ENCODE measurements at regions not wholly inside any gene's neighbourhood (a gene's known extent, or its start where the extent isn't known, plus 50 kb on each side); places are given as distances from the start of the nearest gene placed in this dataset.
A peak's percentile ranks its signal among the peaks of the same experiment; 100 is the strongest.

DNA sequence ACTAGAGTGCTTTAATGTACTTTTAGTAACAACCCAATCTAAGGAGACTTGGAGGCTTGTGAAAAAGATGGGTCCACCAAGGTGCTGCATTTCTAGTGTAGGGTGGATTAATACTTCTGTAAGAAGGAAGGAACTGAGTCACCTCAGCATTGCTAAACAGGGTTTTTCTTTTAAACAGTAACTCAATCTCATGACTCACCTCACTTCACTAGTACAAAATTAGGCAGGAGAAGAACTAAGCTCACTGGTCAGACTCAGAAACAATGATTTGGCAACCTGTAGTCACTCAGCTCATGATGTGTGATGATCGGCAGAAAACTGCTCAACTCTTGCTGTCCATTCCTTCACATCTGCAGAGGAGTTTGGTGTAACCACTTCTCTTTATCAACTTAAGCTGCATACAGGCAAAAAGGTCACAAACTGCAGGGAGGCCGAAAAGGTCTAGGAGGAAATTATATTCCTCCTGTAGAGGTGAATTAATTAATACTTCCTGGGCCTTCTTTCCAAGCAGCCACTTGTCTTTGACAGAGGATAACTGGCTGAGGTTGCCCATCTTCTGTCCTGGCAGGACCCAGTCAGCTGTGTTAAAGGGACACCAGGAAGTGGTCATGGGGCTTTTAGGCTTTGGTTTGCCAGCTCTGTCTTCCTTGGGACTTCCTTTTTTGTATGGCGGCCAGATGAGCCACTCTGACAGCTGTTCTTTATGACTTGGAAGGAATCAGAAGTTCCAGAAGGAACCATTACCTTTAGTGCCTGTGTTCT, 466.9 kb downstream of the FUT8 start:
- no peak for DNase-seq

DNA sequence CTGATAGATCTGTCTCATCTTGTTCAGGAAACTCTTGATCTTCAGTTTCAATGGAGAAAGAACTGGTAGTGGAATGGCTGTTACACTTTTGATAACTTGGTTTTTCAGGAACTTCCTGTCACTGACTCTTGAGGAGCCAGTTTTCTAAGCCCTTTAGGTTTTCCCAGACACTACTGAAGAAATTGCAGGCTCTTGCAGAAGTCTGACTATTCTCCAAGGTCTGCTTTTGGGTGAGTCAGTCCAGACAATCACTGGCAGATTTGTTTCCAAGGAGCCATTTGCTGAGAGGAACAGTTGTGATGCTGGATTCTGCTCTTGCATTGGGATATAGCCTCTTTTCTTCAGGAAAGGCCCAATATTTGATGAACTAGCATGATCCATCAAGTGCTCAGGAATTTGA, 468.0 kb downstream of the FUT8 start:
- DNase-seq = no peak

DNA sequence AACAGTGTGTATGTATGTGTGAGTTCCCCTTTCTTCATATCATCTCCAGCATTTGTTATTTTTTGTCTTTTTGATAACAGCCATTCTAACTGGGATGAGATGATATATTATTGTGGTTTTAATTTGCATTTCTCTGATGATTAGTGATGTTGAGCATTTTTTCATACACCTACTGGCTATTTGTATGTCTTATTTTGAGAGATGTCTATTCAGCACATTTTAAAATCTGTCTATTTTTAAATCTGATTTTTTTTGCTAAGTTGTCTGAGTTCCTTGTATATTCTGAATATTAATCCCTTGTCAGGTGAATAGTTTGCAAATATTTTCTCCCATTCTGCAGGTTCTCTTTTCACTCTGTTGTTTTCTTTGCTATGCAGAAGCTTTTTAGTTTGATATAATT, 469.1 kb downstream of the FUT8 start:
- DNase-seq = no peak

DNA sequence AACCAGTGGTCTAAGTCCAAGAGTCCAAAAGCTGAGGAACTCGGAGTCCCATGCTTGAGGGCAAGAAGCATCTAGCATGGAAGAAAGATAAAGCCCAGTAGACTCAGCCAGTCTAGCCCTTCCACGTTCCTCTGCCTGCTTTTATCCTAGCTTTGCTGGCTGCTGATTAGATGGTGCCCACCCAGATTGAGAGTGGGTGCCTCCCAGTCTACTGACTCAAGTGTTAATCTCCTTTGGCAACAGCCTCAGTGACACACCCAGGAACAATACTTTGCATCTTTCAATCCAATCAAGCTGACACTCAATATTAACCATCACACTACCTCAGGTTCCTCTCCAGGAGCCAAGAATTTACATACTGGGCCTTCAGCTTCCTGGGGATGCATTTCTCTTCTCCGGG, 476.1 kb downstream of the FUT8 start:
- DNase-seq = no peak

DNA sequence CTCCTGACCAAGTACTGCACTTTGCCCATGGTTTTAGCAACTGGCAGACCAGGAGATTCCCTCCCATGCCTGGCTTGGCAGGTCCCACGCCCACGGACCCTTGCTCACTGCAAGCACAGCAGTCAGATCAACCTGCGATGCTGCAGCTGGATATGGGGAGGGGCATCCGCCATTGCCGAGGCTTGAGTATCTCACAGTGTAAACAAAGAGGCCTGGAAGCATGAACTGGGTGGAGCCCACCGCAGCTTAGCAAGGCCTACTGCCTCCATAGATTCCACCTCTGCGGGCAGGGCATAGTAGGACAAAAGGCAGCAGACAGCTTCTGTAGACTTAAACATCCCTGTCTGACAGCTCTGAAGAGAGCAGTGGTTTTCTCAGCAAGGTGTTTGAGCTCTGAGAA, 479.8 kb downstream of the FUT8 start:
- DNase-seq = peak; percentile 38

DNA sequence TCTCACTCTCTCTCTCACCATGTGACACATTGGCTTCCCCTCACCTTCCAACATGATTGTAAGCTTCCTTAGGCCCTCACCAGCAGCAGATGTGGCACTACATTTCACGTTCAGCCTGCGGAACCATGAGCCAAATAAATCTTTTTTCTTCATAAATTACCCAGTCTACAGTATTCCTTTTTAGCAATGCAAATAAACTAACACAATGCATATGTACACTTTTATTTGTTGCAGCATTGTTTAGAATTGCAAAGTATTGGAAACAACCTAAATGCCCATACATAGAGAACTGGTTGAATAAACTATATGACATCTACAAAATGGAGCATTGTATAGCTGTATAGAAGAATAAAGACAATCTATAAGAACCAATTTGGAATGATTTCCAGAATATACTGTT, 487.6 kb downstream of the FUT8 start:
- DNase-seq = no peak

- DNase-seq = no peak
Measured at GRCh38 chr14:65901595-65901994, 489.1 kb downstream of the FUT8 start.

- no peak for DNase-seq
Measured at GRCh38 chr14:65904988-65905387, 492.5 kb downstream of the FUT8 start.

DNA sequence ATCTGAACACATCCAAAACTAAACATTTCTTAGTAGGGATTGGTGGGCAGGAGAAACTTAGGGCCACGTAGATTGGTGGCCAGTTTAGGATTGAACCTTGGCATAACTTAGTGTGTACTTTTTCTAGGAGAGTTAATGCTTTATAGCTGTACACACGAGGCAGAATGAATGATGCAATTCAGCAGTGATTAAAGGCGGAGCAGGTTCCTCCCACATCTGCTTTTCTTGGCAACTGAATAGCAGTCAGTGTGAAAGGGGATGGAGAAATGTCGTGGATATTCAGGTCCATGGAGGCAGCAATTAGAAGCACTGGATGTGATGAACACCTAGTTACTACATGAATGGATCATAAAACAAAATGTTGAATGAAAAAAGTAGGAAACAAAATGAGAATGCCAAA, 493.8 kb downstream of the FUT8 start:
- no peak for DNase-seq

- DNase-seq = no peak
Measured at GRCh38 chr14:65906948-65907347, 494.4 kb downstream of the FUT8 start.

DNA sequence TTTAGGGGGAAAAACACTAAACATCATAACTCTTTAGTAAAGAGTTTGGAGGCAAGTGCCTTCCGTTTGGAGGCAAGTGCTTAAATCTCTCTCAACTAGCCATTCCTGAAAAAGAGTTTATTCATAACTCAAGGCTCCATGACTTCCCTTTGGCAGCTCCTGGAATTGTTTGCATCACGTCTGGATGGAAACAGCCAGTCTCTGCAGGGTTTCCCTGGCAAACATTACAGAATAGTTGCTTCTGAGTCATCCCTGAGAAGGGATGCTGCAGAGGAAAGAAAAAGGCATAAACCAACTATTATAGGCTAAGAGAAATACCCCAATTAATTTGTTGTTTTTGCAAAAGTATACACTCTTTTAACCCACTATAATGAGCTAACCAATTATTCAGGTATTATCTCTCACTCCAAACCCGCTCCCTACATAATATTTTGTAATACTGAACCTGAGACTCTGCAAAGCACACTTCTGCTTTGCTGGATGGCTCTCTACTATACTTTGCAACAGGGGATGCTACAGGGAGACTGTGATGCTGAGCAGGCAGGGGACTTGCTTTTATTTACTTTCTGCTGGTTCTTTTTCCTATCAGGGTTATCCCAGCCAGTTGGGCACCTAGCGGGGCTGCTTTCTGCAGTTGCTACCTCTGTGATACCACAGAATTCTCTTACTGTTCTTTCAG, 497.7 kb downstream of the FUT8 start:
- DNase-seq = peak; percentile 76

DNA sequence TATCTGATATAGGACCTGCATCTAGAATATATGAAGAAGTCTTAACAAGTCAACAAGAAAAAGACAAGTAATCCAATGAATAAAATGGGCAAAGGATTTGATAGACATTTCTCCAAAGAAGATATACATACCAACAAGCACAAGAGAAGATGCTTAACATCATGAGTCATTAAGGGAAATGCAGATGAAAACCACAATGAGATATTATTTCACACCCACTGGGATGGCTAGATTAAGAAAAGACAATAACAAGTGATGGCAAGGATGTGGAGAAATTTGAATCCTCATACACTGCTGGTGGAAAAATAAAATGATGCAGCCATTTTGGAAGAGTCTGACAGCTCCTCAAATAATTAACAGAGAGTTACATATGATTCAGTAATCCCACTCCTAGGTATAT, 502.6 kb downstream of the FUT8 start:
- no peak for DNase-seq

DNA sequence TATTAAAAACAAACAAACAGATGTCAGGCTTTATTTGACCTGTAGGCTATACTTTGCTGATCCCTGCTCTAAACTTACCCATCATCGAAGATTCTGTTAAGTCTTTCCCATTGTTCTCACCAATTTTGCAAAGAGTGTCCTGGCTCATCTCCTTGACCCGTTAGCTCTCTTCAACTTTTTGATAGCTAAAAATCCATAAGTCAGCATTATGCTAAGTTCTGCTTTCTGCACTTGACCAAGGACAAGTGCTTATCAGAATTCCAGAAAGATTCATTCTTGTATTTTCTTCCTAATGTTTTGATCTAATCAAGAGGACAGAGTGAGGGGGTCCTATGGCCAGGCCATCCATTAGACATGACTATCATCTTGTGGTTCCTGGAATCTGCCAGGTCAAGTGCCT, 503.5 kb downstream of the FUT8 start:
- no peak for DNase-seq

DNA sequence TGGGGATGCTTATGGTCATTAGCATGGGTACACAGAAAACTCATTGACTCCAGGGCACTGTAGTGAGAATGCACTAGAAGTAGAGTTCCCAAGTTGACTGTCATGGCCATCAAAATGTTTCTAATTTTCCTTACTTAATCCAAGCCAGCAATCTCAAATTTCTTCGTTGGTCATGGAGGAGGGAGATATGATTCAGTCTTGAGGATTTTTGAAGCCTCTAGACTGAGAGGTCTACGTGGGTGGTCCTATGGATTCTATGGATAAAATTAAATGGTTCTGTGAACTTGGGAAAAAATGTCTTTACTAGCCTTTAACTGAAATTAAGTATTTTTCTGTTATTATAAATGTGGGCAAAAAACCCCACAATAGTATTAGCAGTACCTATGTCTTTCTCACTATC, 508.5 kb downstream of the FUT8 start:
- no peak for DNase-seq

DNA sequence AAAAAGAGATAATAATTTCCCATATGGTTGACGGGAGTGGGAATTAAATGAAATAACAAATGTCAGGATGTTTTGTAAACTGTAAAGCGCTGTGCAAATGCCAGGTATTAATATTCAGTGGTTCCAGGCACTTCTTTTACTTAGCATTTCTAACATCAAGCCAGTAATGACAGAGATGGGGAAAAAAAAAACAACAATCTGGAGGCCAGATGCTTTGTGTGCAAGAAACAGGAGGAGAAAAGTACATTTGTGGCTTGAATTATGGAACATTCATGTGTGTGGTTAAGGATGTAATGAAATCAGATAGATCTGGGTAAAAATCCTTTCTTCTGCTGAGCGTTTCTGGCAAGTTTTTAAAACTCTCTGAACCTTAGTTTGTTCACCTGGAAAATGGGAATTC, 509.6 kb downstream of the FUT8 start:
- no peak for DNase-seq

- no peak for DNase-seq
Measured at GRCh38 chr14:65926504-65926903, 514.0 kb downstream of the FUT8 start.

DNA sequence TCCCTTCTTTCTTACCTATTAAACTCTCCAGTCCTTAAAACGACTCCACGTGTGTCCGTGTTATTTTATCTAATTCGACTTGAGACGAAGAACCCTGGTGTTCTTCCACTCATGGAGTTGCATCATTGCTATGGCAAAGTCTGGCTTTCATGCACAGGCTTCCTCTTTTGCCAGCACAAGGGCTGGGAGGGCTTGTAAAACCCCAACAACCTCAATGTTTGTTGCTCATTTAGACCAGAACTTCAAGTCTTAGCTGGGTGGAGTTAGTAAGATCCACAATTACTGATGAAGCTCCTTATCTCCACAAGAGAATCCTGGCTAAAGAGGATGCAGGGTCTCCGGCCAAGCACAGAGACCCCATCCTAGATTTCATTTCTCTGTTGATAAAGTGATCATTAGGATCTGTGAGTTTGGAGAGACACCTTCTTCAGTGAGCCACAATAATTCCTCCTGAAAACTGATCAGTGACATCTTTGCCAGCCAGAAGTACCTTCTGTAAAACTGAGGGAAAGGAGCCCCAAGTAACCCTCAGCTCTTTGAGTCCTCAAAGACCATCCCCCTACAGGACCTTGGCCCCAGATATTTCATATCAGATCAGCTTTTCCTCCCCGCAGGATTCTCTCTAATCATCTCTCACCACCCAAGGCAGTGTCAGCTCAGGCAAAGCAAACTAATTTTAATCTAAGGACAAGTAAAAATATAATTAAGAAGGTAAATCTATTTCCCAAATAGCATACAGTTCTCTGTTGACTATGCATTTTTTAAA, 514.6 kb downstream of the FUT8 start:
- no peak for DNase-seq

GRCh38 chr14:65927931-65928356, 515.4 kb downstream of the FUT8 start:
- peak; percentile 86 for DNase-seq

DNA sequence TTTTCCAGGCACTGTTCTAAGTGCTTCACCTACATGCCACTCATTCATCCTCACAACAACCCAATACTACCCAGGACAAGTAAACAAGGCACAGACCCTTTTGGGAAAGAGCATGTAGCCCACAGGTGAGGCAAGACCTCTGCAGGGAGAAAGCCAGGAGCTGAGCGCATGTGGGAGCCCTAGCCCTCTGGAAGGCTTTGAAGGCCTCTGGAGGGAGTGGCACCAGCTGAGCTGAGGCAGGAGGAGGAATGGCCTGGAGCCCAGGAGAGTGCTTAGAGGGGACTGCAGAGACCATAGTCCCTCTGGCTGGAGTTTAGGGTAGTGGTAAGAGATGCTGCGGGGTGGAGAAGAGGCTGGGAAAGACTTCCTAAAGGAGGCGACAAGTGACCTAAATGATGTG, 516.5 kb downstream of the FUT8 start:
- DNase-seq = no peak

- DNase-seq = no peak
Measured at GRCh38 chr14:65933400-65934069, 521.0 kb downstream of the FUT8 start.

DNA sequence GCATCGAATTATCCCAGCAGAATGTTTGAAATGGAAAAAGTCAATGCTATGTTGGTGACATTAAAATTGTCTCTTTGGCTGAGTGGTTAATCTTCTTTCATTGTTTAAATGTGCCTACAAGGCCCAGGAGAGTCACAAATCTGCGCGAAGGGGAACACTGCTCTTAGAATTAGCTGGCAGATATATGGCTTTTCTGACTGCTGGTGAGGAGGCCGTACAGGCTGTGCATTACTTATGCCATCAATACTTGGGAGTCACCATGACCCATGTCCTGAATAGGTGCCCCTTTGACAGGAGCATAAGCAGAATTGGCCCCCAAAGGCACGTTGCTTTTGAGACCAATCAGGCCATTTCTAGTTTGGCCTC, 521.5 kb downstream of the FUT8 start:
- DNase-seq = no peak

- no peak for DNase-seq
Measured at GRCh38 chr14:65936342-65936975, 523.9 kb downstream of the FUT8 start.

All from NCI-H69 (cell line).